HepG2 (cell line): ENCODE measurements at regions not wholly inside any gene's neighbourhood (a gene's known extent, or its start where the extent isn't known, plus 50 kb on each side); places are given as distances from the start of the nearest gene placed in this dataset.

Source experiments
- ATAC-seq: fragments of 200-7000 bp; cut with Tn5 transposase; 3 replicates; pipeline ENCODE4 v1.9.1; 2020; ENCODE audit warnings: mild to moderate bottlenecking, moderate library complexity
- BruUV-seq: library from RNA; stranded (reverse); fragments of 400-500 nt; replicated peaks from 2 replicates; lab custom pipeline; 2021; lab: Mats Ljungman, UMichigan
- CTCF ChIA-PET: fragments of 300-600 bp; formaldehyde crosslinking; extraction: SDS; loops from one replicate; lab custom pipeline; 2021; ENCODE audit warnings: low total read pairs, inconsistent platforms, low intra/inter-chr PET ratio; lab: Yijun Ruan, JAX
- POLR2A ChIA-PET: fragments of 350-600 bp; sonication (Branson Sonifier 250); formaldehyde crosslinking; loops from one replicate; lab custom pipeline; 2020; ENCODE audit warnings: antibody characterized with exemption, inconsistent platforms; lab: Yijun Ruan, JAX
- DNase-seq: peaks from one replicate; pipeline ENCODE4 v3.0.0-alpha.2; 2015; ENCODE audit warnings: low spot score
- FAIRE-seq: peaks from 3 replicates; lab custom pipeline; 2011; peaks lifted over from hg19 to GRCh38; lab: Jason Lieb, UNC
- H2AFZ ChIP-seq: one replicate; pipeline ENCODE4 v1.6.1; 2011; ENCODE audit warnings: low read length, inconsistent platforms
- H3K27ac ChIP-seq: fragments of 300-600 bp; 3 replicates; pipeline ENCODE4 v1.8.0; 2011; ENCODE audit warnings: mixed run types, mild to moderate bottlenecking, mixed read lengths, low read length, inconsistent platforms; ENCODE audit not compliant: insufficient read depth; ENCODE audit errors: extremely low read length
- H3K27me3 ChIP-seq, 2 experiments: fragments of 200-600 bp in 1 of 2; 2 replicates in 1 of 2; 3 replicates in 1 of 2; pipeline versions ENCODE4 v1.6.0 to v1.8.0; 2011; ENCODE audit warnings: low read length in 2 of 2, mild to moderate bottlenecking in 2 of 2, moderate library complexity in 2 of 2, inconsistent platforms in 1 of 2; ENCODE audit not compliant: insufficient read depth in 2 of 2, control insufficient read depth in 1 of 2
- H3K36me3 ChIP-seq, 2 experiments: fragments of 200-600 bp in 1 of 2; replicated peaks in 1 of 2; 2 replicates in 1 of 2; 3 replicates in 1 of 2; pipeline versions ENCODE4 v1.5.1 to v1.8.0; 2011; ENCODE audit warnings: low read length in 2 of 2, inconsistent platforms in 1 of 2; ENCODE audit not compliant: insufficient read depth in 2 of 2, control insufficient read depth in 1 of 2
- H3K4me1 ChIP-seq: 2 replicates; pipeline ENCODE4 v1.5.1; 2012; ENCODE audit warnings: low read length, inconsistent platforms; ENCODE audit not compliant: insufficient read depth
- H3K4me2 ChIP-seq: 2 replicates; pipeline ENCODE4 v1.6.0; 2011; ENCODE audit warnings: low read depth, low read length, inconsistent platforms
- H3K4me3 ChIP-seq, 3 experiments: fragments of 200-600 bp in 1 of 3; sonication (generic), shearing (Covaris generic) in 1 of 3; replicated peaks in 1 of 3; 2 replicates each; pipeline ENCODE4 v1.5.1; 2011 to 2016; ENCODE audit warnings: low read length in 3 of 3, inconsistent platforms in 2 of 3, low read depth in 2 of 3, mild to moderate bottlenecking in 2 of 3, control low read depth in 1 of 3, mixed read lengths in 1 of 3; ENCODE audit not compliant: insufficient read depth in 1 of 3
- H3K79me2 ChIP-seq: one replicate; pipeline ENCODE4 v1.6.1; 2011; ENCODE audit warnings: low read length, inconsistent platforms; ENCODE audit not compliant: insufficient read depth
- H3K9ac ChIP-seq: 2 replicates; pipeline ENCODE4 v1.6.0; 2011; ENCODE audit warnings: mild to moderate bottlenecking, low read depth, low read length, inconsistent platforms; ENCODE audit not compliant: insufficient read depth
- H3K9me3 ChIP-seq: 2 replicates; pipeline ENCODE4 v1.5.1; 2012; ENCODE audit warnings: mild to moderate bottlenecking, low read length
- H4K20me1 ChIP-seq: 2 replicates; pipeline ENCODE4 v1.6.0; 2011; ENCODE audit warnings: inconsistent platforms, mild to moderate bottlenecking, low read length, moderate library complexity; ENCODE audit not compliant: insufficient read depth
- ATRX ChIP-seq: sonication (generic); formaldehyde crosslinking; IDR thresholded peaks from 2 replicates; pipeline ENCODE4 v1.4.0; 2020; ENCODE audit warnings: missing genetic modification reagents, borderline replicate concordance
- BRCA1 ChIP-seq: sonication (generic); formaldehyde crosslinking; IDR thresholded peaks from 2 replicates; pipeline ENCODE4 v1.4.0; 2020; ENCODE audit warnings: missing genetic modification reagents
- DNMT3B ChIP-seq: conservative IDR thresholded peaks from 2 replicates; pipeline ENCODE4 v1.6.1; 2016; ENCODE audit warnings: missing biosample characterization, control low read depth
- DPF2 ChIP-seq: sonication (generic); formaldehyde crosslinking; IDR thresholded peaks from 2 replicates; pipeline ENCODE4 v1.4.0; 2020; ENCODE audit warnings: mild to moderate bottlenecking, low read depth, missing genetic modification reagents, borderline replicate concordance
- DR1 ChIP-seq: sonication (generic); formaldehyde crosslinking; IDR thresholded peaks from 2 replicates; pipeline ENCODE4 v1.8.0; 2021; ENCODE audit warnings: mild to moderate bottlenecking, missing genetic modification reagents, inconsistent platforms
- HMG20A ChIP-seq: IDR thresholded peaks from 2 replicates; pipeline ENCODE4 v1.6.1; 2016; ENCODE audit warnings: borderline replicate concordance
- KLF16 ChIP-seq, 2 experiments: sonication (generic) in 1 of 2; formaldehyde crosslinking in 1 of 2; IDR thresholded peaks; 2 replicates each; pipeline versions ENCODE4 v1.6.1 to v1.8.0; 2016 to 2023; ENCODE audit warnings: missing genetic modification reagents in 2 of 2, missing compliant biosample characterization in 1 of 2
- RCOR2 ChIP-seq: IDR thresholded peaks from 2 replicates; pipeline ENCODE4 v1.6.1; 2016; ENCODE audit warnings: missing biosample characterization, missing genetic modification reagents
- STAT5B ChIP-seq: sonication (generic); formaldehyde crosslinking; IDR thresholded peaks from 2 replicates; pipeline ENCODE4 v1.4.0; 2020; ENCODE audit warnings: missing genetic modification reagents
- TOE1 ChIP-seq: sonication (generic); formaldehyde crosslinking; IDR thresholded peaks from 2 replicates; pipeline ENCODE4 v1.4.0; 2020; ENCODE audit warnings: mild to moderate bottlenecking, missing genetic modification reagents
- TRIM24 ChIP-seq: sonication (generic); formaldehyde crosslinking; IDR thresholded peaks from 2 replicates; pipeline ENCODE4 v1.8.0; 2022; ENCODE audit warnings: mild to moderate bottlenecking, missing genetic modification reagents
- WIZ ChIP-seq: sonication (generic); formaldehyde crosslinking; IDR thresholded peaks from 2 replicates; pipeline ENCODE4 v1.5.1; 2020; ENCODE audit warnings: mild to moderate bottlenecking, missing genetic modification reagents
- ZNF382 ChIP-seq: sonication (generic); formaldehyde crosslinking; IDR thresholded peaks from 2 replicates; pipeline ENCODE4 v1.5.0; 2020; ENCODE audit warnings: missing genetic modification reagents, mild to moderate bottlenecking, borderline replicate concordance
- WGBS: methylation state at CpG from one replicate; pipeline ENCODE4 v1.1.6; 2017; ENCODE audit warnings: low lambda C conversion rate; 5-methylcytosine and 5-hydroxymethylcytosine counted together
- in situ Hi-C: cut with HindIII; loops from 2 replicates; pipeline ENCODE4 v1.10.0; 2017; ENCODE audit warnings: low pct_unique_long_range_greater_than_20kb; ENCODE audit not compliant: extremely low pct_ligation_motif_present
- intact Hi-C: fragments of 100-400 bp; cut with micrococcal nuclease; formaldehyde crosslinking; loops from one replicate; pipeline ENCODE4 v1.10.0; 2022; ENCODE audit not compliant: unreplicated experiment
- TF ChIP-seq, protein P1 (sequence below): fragments of 450-650 bp; IDR thresholded peaks from 2 replicates; pipeline ENCODE4 v1.6.1; 2016
- TF ChIP-seq, protein P2 (sequence below): fragments of 450-650 bp; IDR thresholded peaks from 2 replicates; pipeline ENCODE4 v1.6.1; 2017; ENCODE audit warnings: mild to moderate bottlenecking
- TF ChIP-seq, protein P3 (sequence below): sonication (generic); formaldehyde crosslinking; IDR thresholded peaks from 2 replicates; pipeline ENCODE4 v1.4.0; 2020; ENCODE audit warnings: mild to moderate bottlenecking, missing genetic modification reagents

DNA sequence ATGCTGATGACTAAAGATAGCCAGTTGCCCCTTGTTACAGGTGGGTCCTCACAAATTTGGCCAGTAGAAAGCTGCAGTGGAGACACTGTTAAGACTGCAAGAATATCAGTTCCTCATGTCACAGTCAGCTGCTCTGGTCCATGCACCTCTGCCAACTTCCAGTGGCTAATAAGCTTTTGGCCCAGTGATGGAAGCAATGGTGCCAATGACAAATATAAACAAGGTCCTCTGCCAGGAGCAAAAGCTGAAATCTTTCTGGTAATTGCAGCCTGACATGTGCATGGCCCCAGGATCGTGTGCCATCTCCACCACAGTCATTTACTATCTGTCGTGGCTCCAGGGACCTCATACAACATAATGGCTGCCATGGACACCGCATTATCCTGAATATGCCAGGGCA, 85.4 kb upstream of the TMEM260 start:
- Histone ChIP-seq H3K9me3 (no peaks in the 10 kb centered on the region), H3K9ac (no peak overlapping the region), H3K4me3 (no peak overlapping the region), H2AFZ (no peak overlapping the region), H3K4me2 (no peak overlapping the region), H3K27ac (no peak overlapping the region), H3K36me3 (no peaks in the 10 kb centered on the region), H3K79me2 (no peaks in the 10 kb centered on the region), H3K4me1 (no peaks in the 10 kb centered on the region), H3K27me3 (no peaks in the 10 kb centered on the region; a peak in 1 of 5 replicates), H4K20me1 (no peaks in the 10 kb centered on the region)
- POLR2A ChIA-PET, result no interaction called here
- no TSS peak for BruUV-seq
- in situ Hi-C loops (loop anchor here (5.0 kb wide), 2 partner anchors 693 to 823 kb away; no protein-coding TSS in a partner anchor), intact Hi-C loops (loop anchor here (5.0 kb wide), 1 partner anchor 378 kb away; no protein-coding TSS in a partner anchor)
- FAIRE-seq (no peak), ATAC-seq (no peak), DNase-seq (no peak)
- TF ChIP-seq, protein P1, sequence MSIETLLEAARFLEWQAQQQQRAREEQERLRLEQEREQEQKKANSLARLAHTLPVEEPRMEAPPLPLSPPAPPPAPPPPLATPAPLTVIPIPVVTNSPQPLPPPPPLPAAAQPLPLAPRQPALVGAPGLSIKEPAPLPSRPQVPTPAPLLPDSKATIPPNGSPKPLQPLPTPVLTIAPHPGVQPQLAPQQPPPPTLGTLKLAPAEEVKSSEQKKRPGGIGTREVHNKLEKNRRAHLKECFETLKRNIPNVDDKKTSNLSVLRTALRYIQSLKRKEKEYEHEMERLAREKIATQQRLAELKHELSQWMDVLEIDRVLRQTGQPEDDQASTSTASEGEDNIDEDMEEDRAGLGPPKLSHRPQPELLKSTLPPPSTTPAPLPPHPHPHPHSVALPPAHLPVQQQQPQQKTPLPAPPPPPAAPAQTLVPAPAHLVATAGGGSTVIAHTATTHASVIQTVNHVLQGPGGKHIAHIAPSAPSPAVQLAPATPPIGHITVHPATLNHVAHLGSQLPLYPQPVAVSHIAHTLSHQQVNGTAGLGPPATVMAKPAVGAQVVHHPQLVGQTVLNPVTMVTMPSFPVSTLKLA, result no peak
- TF ChIP-seq WIZ (CRISPR knock-in tag) (no peak), HMG20A (no peak), TOE1 (CRISPR knock-in tag) (no peak), KLF16 (CRISPR knock-in tag; IDR thresholded peaks at IDR 0.05) (no peak), ZNF382 (no peak), DPF2 (no peak), DNMT3B (CRISPR knock-in tag) (no peak), STAT5B (CRISPR knock-in tag) (no peak), BRCA1 (CRISPR knock-in tag) (no peak), RCOR2 (CRISPR knock-in tag) (no peak), TRIM24 (CRISPR knock-in tag) (no peak), DR1 (CRISPR knock-in tag) (no peak), ATRX (CRISPR knock-in tag) (no peak)
- TF ChIP-seq, protein P2, sequence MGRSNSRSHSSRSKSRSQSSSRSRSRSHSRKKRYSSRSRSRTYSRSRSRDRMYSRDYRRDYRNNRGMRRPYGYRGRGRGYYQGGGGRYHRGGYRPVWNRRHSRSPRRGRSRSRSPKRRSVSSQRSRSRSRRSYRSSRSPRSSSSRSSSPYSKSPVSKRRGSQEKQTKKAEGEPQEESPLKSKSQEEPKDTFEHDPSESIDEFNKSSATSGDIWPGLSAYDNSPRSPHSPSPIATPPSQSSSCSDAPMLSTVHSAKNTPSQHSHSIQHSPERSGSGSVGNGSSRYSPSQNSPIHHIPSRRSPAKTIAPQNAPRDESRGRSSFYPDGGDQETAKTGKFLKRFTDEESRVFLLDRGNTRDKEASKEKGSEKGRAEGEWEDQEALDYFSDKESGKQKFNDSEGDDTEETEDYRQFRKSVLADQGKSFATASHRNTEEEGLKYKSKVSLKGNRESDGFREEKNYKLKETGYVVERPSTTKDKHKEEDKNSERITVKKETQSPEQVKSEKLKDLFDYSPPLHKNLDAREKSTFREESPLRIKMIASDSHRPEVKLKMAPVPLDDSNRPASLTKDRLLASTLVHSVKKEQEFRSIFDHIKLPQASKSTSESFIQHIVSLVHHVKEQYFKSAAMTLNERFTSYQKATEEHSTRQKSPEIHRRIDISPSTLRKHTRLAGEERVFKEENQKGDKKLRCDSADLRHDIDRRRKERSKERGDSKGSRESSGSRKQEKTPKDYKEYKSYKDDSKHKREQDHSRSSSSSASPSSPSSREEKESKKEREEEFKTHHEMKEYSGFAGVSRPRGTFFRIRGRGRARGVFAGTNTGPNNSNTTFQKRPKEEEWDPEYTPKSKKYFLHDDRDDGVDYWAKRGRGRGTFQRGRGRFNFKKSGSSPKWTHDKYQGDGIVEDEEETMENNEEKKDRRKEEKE, result no peak
- TF ChIP-seq, protein P3, sequence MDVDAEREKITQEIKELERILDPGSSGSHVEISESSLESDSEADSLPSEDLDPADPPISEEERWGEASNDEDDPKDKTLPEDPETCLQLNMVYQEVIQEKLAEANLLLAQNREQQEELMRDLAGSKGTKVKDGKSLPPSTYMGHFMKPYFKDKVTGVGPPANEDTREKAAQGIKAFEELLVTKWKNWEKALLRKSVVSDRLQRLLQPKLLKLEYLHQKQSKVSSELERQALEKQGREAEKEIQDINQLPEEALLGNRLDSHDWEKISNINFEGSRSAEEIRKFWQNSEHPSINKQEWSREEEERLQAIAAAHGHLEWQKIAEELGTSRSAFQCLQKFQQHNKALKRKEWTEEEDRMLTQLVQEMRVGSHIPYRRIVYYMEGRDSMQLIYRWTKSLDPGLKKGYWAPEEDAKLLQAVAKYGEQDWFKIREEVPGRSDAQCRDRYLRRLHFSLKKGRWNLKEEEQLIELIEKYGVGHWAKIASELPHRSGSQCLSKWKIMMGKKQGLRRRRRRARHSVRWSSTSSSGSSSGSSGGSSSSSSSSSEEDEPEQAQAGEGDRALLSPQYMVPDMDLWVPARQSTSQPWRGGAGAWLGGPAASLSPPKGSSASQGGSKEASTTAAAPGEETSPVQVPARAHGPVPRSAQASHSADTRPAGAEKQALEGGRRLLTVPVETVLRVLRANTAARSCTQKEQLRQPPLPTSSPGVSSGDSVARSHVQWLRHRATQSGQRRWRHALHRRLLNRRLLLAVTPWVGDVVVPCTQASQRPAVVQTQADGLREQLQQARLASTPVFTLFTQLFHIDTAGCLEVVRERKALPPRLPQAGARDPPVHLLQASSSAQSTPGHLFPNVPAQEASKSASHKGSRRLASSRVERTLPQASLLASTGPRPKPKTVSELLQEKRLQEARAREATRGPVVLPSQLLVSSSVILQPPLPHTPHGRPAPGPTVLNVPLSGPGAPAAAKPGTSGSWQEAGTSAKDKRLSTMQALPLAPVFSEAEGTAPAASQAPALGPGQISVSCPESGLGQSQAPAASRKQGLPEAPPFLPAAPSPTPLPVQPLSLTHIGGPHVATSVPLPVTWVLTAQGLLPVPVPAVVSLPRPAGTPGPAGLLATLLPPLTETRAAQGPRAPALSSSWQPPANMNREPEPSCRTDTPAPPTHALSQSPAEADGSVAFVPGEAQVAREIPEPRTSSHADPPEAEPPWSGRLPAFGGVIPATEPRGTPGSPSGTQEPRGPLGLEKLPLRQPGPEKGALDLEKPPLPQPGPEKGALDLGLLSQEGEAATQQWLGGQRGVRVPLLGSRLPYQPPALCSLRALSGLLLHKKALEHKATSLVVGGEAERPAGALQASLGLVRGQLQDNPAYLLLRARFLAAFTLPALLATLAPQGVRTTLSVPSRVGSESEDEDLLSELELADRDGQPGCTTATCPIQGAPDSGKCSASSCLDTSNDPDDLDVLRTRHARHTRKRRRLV (CRISPR knock-in tag), result no peak
- WGBS, result 0% methylated on average over 3 of the region's 3 CpGs
- CTCF ChIA-PET, result no interaction called here
